K562 (cell line): ENCODE measurements at regions not wholly inside any gene's neighbourhood (a gene's known extent, or its start where the extent isn't known, plus 50 kb on each side); places are given as distances from the start of the nearest gene placed in this dataset.

Experiments
- CTCF ChIP-seq, 3 experiments: IDR thresholded peaks in 2 of 3; conservative IDR thresholded peaks in 1 of 3; 2 replicates each; pipeline ENCODE4 v1.5.1; 2011 to 2012; ENCODE audit warnings: low read length in 3 of 3, mild to moderate bottlenecking in 3 of 3, control low read depth in 2 of 3, improper control_type of control experiment in 1 of 3, inconsistent platforms in 1 of 3, low read depth in 1 of 3, mixed read lengths in 1 of 3, moderate library complexity in 1 of 3; ENCODE audit not compliant: insufficient read depth in 2 of 3
- EZH2 ChIP-seq: IDR thresholded peaks from 2 replicates; pipeline ENCODE4 v1.6.1; 2012; ENCODE audit warnings: low read depth, mild to moderate bottlenecking, inconsistent platforms, low read length, borderline replicate concordance
- MAFK ChIP-seq: IDR thresholded peaks from 2 replicates; pipeline ENCODE4 v1.6.1; 2011; ENCODE audit warnings: low read length, improper control_type of control experiment
- PKNOX1 ChIP-seq: fragments of 450-650 bp; IDR thresholded peaks from 2 replicates; pipeline ENCODE4 v1.6.1; 2016
- POLR2A ChIP-seq: fragments of 450-650 bp; conservative IDR thresholded peaks from 2 replicates; pipeline ENCODE4 v1.6.1; 2016
- SPI1 ChIP-seq: IDR thresholded peaks from 2 replicates; pipeline ENCODE4 v1.6.1; 2011; ENCODE audit warnings: low read depth, low read length, control low read depth, borderline replicate concordance
- THAP7 ChIP-seq: fragments of 250-450 bp; sonication (Bioruptor Pico); IDR thresholded peaks from 2 replicates; pipeline ENCODE4 v1.5.0; 2021
- ZFP36 ChIP-seq: fragments of 150-350 bp; IDR thresholded peaks from 2 replicates; pipeline ENCODE4 v1.6.1; 2018; ENCODE audit warnings: low read length, low read depth; ENCODE audit not compliant: partially characterized antibody
- TF ChIP-seq, protein P1 (sequence below): fragments of 450-650 bp; formaldehyde crosslinking; IDR thresholded peaks from 2 replicates; pipeline ENCODE4 v1.4.0; 2020; ENCODE audit warnings: mild to moderate bottlenecking, moderate library complexity

DNA sequence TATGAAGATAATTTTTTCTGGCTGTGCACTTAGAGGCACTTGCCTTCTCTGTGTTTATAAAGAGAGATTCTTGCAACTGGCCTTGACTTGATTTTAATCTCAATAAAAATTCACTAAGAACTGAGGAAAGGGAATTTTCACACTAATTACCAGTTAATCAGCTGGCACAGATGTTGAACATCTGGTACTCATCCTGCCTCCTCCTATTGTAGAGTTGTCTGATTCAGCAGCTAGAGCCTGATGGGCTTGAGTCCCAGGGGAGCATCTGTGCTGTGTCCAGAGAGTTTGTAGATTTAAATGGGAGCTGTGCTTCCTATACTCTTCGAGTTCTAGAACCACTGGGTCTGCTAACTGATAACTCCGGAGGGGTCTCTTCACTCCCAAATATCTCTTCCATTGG, 50.7 kb upstream of the ADRA1D start:
- TF ChIP-seq CTCF (IDR thresholded peaks at IDR 0.05 in 2 of 3, conservative IDR thresholded peaks at IDR 0.05 in 1 of 3; ENCODE audit: insufficient read depth in 2 of 3, low read depth in 1 of 3, low read length in 3 of 3) (no peak), THAP7 (CRISPR knock-in tag) (no peak), EZH2 (no peak), POLR2A (no peak), SPI1 (no peak), ZFP36 (no peak), PKNOX1 (no peak), MAFK (no peak)
- TF ChIP-seq, protein P1, sequence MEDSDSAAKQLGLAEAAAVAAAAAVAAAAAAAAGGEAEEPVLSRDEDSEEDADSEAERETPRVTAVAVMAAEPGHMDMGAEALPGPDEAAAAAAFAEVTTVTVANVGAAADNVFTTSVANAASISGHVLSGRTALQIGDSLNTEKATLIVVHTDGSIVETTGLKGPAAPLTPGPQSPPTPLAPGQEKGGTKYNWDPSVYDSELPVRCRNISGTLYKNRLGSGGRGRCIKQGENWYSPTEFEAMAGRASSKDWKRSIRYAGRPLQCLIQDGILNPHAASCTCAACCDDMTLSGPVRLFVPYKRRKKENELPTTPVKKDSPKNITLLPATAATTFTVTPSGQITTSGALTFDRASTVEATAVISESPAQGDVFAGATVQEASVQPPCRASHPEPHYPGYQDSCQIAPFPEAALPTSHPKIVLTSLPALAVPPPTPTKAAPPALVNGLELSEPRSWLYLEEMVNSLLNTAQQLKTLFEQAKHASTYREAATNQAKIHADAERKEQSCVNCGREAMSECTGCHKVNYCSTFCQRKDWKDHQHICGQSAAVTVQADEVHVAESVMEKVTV (CRISPR knock-in tag) = no peak
